SW480 (cell line): ENCODE measurements at regions not wholly inside any gene's neighbourhood (a gene's known extent, or its start where the extent isn't known, plus 50 kb on each side); places are given as distances from the start of the nearest gene placed in this dataset.
A peak's percentile ranks its signal among the peaks of the same experiment; 100 is the strongest.

Experiments used
- DNase-seq: peaks from one replicate; pipeline ENCODE4 v3.0.0-alpha.2; 2016; ENCODE audit warnings: low spot score

DNA sequence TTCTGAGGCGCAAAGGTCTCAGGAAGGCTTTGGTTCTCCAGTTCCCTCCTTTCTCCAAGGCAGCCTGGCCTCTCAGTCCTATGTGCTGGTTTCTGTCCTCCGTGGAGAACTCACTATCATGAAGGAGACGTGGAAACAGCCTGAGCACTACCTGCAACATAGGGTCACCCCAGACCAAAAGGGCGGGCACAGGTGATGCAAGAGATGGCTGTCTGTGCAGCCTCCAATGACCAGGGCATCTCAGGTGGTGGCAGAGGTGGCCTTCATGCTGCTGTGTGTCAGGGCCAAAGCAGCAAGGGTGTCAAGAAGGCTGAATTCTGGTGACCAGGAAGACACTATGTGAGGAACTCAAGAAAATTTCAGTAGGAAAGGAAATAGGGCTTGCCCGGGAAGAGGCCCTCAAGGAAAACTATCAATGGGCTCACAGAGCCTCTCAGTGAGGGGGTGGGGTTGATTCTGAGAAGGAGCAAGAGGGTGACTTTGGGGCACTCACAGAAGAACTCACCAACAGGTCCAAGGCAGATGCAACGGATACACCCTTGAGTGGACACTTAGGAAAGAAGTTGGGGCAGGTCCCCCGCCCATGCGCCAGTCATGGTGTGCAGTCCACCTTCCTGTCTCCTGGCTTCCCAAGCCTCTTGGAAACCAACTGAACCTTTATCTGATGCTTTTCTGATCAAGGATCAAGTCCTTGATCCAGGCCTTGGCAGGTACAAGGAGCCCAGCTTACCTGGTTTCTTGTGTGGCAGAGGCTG is 212.3 kb upstream of the B3GAT1 start:
- no peak for DNase-seq

DNA sequence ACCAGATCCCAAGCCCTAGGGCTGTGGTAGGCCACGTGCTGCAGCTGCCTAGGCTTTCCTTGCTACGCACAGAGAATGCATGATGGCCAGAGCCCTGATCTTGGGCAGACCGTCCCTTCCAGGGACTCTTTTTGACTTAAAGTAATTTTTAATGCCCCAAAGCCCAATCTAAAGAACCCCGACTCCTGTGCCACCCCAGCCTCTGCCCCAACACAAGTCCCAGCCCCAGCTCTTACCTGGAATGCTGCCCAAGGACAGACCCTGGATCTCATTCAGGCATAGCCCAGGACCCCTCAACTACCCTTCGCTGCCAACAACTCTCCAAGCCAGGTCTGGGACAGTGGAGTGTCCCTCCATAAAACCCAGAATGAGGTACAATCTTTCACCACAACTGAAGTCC is 211.7 kb upstream of the B3GAT1 start:
- no peak for DNase-seq

DNA sequence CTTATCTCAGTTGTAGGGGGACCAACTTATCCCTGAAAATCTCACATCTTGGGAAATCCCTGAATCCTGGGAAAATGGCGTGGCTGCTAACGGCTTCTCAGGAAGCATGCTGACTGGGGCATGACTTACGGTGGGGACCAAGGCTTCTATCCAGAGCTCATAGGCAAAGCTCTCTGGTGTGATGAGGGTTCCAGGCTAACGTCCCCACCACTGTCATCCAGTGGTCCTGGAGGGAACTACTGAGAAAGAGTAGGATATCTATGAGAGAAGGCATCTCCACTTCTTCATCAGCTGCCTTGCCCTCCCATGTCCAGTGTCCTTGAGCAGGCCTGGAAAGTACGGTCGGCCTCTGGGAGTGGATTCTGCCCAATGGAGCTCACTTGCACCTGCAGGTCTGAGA is 210.4 kb upstream of the B3GAT1 start:
- DNase-seq, result no peak

DNA sequence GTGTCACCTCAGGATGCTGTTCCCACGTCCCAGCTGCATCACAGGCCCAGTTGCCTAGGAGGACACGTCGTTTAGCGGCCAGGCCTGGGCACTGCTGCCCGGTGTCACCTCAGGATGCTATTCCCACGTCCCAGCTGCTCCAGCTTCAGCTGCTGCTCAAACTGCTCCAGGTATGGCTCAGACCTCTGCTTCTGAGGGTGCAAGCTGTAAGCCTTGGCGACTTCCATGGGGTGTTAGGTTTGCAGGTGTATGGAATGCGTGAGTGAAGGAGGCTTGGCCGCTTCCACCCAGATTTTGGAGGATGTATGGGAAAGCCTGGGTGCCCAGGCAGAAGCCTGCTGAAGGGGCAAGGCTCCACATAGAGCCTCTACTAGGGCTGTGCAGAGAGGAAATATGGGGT is 205.3 kb upstream of the B3GAT1 start:
- DNase-seq, result no peak

DNA sequence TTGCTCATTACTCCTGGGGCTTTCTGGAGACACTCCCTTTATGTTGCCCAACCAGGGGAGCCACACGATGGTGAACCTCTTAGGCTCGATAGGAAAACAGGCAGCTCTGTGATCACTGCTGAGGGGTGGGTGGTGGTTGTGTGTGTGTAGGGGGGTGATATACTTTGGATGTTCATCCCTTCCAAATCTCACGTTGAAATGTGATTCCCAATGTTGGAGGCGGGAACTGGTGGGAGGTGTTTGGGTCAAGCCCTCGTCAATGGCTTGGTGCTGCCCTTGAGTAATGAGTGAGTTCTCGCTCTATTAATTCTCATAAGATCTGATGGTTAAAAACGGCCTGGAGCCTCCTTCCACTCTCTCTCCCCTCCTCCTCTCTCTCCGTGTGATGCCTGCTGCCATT is 204.0 kb upstream of the B3GAT1 start:
- no peak for DNase-seq

DNA sequence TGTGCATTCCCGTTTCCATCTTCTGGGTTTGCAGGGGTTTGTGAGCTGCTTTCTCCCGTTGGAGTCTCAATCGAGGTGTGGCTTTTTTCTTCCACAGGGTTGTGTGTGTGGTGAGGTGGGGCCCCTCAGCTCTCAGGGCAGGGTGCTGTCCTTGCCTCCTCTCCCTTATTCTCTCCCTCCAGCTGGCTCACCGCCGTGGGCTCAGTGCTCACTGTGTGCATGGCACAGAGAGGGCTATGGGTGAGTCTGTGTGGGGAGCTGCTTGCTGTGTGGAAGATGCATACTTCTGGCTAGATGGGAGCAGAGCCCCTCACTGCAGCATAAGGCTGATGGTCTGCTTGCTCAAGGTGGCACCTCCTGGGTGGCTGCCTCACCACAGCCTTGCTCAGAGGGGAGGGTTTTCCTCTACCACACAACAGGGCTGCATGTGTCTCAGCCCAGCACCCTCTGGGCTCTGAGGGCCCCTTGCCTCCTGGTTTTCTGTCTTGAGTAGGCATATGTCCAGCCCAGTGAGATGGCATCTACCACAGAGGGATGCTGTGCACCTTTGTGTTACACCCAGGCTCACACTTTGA is 203.1 kb upstream of the B3GAT1 start:
- no peak for DNase-seq

DNA sequence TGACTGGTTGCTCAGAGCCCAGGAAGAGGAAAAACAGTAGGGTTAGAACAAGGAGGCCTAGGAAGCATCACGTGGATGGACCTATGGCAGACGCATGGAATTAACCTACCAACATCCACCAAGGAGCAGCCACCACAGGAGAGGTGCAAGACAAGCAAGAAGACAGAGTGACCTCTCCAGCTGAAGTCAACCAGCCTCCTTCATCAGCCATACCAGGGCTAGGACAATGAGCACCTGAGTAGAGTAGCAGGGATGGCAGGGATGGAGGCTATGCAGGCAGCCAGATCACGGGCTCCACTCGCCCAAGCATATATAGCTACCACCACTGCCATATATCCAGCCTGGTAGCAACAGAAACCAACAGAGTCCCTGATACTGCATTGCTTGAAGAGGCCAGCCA is 202.1 kb upstream of the B3GAT1 start:
- no peak for DNase-seq

DNA sequence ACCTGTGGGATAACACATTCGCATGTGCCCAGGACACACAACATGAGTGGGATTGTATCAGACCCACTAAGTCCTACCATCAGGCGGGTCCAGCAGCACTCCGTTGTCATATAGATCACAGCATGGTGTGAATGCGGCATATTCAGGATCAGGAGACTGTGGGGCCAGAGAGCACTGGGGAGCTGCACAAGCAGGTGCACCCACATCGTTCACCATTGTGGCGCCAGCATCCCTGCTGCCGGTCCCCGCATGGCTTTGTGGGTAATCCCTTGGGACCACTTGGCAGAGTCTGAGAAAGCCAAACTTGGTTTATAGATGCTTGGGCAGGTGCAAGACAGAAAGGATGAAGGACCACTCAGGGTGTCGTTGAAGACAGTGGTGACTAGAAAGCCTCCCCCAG is 201.6 kb upstream of the B3GAT1 start:
- no peak for DNase-seq

DNA sequence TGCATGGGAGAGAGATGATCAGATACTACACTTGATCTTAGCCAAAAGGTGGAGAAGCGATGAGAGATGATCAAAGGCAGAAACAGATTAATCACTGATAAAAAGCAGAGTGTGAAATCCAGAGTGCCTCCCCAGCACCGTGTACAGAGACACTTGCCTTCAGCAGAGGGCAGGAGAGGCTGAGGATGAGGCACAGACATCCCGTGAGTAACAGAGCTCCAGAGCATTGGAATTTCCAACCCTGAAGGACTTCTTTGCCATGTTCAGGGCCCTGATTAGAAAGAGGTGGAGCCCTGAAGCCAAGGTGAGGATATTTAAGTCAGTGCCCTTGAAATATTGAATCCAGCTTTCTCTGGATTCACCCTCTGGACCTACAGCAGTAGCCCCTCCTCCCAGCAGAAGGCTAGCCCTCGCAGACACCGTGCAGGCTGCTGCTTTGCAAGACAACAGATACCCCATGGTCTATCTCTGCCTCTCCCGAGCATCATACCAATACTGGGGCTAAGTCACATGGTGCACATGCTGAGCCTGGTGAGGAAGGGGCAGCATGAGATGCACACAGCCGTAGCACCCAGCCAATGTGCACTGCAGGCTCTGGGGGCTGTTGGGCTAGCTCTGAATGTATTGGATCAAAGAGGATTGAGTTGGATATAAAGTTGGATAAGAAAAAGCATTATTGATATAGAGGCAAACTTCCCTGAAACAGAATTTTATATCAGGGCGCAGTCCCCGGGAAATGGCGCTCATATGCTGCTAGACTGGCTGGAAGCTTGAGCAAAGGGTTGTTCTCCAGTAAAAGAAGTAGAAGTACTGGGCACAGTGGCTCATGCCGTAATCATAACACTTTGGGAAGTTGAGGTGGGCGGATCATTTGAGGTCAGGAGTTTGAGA is 200.3 kb upstream of the B3GAT1 start:
- no peak for DNase-seq

DNA sequence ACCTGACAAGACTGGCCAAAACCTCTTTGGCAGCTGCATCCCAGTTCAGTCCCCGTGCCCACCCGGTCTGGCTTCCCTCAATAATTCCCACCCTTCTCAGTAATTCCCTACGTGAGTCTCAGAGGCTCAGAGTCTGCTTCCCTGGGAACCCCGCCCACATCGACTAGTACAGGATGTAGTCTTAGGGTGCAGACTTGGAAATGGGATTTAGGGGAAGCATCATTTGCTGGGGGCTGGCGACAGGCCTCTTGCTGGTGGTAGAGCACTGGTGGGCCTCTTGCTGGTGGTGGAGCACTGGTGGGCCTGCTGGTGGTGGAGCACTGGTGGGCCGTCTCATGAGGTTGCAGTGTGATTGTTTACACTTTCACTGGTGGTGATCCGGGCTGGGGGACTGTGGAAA is 199.5 kb upstream of the B3GAT1 start:
- DNase-seq, result no peak

DNA sequence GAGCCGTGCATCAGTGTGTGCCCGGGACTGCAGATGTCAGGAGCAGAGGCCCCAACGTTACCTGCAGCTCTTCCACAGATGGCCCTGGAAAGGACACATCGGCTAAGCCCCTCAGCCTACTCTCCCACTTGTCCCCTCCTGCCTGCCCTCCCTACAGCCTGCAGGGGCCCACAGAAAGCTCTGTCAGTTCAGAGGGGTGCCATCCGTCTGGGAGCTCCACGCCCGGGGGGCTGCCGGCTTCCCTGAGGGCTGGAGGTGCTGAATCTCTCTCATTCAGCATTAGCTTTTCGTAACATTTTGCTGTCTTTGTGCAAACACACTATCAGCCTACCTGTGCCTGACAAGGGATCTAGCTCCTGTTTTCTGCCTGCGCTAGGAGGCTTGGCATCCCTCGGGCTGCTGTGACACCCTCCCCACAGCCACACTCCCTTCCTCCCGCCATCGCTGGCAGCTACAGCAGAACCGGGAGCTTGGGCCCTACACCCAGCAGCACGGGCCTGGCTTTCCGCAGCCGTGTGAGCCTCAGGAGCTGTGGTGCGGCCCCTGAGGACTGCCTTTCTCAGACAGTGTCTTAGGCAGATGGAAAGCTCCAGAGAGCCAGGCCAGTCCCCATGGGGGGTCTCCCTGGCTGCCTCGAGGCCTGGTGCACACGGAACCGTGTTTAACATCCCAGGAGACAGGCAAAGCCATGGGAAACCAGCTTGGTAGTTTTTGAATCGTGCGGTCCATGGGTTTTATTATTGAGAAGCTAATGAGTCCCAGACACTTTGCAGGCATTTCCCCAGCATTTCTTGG is 198.3 kb upstream of the B3GAT1 start:
- no peak for DNase-seq

DNA sequence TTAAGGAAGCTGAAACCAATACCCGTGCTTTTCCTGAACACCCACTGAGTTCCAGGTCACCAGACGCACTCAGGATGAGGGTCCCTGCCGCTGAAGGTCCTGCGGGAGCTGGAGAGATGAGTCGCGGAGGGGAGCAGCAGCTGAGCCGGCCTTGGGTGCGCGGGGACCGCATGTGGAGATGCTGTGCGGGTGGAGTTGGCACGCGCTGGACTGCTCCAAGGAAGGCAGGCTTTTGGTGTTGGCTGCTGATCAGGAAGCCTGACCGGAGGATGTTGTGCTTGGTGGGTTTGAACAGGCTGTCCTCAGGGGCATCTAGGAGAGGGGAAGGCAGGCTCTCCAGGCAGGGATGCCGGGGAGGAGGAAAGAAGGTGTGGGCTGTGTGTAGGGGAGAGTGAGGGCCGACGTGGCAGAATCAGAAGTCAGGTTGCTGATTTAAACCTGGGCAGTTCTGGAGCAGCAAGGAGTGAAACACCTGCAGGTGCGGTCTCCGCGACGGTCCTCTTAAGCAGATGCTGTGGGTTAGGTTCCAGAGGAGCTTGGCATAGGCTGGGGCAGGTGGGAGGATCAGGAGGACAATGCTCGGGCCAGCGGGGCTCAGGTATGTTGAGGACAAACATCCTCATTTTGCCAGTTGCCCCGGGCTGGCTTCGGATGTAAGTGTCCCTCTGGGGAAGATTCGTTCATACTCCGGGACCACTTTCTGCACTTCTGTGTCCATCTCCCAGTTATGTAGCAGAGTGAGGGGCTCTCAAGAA is 197.5 kb upstream of the B3GAT1 start:
- DNase-seq, result no peak

DNA sequence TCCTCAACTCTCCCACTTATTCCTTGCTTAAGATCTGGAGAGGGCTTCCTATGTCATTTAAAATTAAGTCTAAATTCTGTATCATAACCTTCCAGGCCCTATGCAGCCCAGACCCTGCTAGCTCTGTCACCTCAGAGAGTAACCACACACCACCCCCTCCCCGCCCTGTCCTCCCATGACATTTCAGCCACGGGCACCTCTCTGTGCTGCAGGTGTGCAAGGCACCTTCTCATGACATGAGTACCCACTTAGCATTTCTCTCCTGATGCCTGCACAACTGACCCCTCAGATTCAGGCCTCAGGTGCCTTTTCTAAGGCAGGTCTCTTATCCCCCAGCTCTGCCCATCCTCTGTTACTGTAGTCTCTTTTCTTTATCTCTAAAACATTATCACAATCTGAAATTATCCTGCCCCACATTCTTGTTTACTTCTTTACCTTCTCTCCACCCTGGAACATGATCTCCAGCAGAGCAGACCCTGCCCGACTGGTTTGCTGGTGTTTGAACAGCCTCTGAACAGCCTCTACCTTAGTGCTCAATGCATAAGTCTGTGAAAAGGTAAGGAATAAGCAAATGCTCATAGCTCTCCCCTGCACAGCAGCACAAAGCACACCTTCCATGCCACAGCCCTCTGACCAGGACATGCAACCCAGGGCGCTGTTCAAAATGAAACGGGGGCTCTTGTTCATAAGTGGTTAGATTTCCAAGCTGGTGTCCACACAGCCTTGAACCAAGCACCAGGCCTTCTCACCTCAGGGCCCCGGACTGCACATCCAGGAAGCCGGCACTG is 196.1 kb upstream of the B3GAT1 start:
- DNase-seq, result no peak

DNA sequence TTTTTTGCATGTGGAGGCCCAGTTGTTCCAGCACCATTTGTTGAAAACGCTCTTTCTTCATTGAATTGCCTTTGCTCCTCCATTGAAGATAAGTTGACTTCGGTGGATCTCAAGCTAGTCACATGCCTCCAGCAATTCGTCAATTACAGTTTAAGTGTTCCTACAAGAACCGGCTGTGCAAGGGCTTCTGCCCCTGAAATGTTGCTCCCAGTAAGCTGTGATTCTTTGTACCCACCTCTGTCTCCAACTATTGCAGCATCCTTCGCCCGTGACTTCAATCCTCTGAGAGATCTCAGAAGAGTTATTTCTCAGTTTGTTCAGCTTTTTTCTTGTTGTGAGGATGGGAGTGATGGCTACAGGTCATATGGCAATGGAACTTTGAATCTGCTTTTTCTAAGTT is 194.2 kb upstream of the B3GAT1 start:
- DNase-seq, result no peak

DNA sequence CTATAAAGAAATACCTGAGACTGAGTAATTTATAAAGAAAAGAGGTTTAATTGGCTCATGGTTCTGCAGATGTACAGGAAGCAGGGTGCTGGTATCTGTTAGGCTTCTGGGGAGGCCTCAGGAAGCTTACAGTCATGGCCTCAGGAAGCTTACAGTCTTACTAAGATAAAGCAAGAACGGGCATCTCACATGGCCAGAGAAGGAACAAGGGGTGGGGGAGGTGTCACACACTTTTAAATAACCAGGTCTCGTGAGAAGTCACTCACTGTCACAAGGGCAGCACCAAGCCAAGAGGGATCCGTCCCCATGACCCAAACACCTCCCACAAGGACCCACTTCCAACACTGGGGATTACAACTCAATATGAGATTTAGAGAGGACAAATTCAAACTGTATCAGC is 192.8 kb upstream of the B3GAT1 start:
- DNase-seq, result no peak

DNA sequence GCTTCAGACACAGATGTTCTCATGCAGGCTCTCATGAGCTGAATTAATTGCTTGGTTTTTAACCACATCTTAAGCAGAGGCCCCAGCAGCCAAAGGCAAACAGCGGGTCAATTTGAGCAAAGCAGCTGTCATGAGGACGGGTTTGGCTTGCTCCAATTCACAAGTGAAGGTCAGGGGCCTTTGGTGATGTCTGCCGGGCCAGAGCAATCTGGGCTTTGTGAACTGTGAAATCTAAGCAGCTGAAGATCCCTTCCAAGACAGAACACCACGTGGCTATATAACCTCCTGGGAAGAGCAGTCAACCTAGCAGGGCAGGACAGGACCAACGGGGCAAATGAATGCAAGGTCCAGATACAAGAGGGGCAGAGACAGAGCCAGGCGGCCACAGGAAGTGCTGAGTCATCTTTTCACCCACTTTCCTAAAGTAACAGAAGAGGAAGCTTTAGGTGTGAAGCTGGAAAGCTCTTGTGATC is 187.3 kb upstream of the B3GAT1 start:
- peak; percentile 4 for DNase-seq

DNA sequence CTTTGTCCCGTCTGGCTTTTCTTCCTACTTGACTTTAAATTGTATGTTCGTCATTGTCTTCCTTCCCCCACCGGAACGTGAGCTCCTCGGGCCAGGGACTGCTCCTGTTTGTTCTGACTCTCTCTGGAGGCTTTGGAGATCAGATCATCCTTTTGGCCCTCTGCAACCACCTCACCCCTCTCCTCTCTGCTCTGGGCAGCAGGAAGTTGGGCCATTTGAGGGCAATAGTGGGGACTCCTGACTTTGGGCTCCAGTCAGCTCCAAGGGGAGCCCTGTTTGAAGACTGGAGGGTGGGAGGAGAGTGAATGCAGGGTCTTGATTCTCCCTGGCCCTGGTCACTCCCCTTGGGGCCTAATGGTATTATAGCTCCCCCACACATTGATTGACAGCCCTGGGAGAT is 186.3 kb upstream of the B3GAT1 start:
- DNase-seq, result no peak

DNA sequence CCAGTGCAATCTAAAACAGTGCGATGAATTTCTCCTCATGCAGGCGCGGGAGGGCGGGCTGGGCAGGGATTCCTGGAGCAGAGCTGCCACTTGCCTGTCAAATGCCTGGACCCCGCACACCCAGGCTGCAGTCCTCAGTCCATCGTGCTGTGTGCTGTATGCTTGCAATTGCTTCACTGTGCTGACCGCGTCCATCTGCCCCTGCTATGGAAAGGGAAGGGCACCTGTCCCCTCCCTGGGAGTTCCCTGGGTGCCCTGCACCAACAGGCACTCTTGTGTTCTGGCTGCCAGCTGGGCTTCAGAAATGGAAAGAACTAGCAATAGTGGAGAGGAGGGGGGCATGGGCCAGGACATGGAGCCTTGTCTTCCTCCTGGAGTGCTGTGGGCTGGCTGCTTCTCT is 185.4 kb upstream of the B3GAT1 start:
- no peak for DNase-seq

DNA sequence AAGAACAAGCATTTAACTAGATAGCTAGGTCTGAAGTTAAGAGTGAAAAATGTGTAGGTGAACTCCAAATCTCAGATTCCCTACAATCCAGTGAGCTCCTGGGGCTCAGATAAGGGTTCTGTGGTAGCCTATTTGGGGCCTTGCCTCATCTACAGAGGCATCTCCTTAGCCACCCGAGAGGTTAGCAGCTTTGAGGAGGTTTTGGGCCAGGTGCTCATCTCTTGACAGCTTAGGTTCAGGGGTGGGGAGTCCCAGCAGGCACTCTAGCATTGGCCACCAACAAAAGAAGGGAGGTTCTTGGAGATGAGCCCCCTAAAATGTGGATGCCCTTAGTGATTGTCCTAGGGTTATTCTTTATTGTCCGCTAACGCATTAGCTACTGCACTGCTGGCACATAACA is 184.4 kb upstream of the B3GAT1 start:
- no peak for DNase-seq

DNA sequence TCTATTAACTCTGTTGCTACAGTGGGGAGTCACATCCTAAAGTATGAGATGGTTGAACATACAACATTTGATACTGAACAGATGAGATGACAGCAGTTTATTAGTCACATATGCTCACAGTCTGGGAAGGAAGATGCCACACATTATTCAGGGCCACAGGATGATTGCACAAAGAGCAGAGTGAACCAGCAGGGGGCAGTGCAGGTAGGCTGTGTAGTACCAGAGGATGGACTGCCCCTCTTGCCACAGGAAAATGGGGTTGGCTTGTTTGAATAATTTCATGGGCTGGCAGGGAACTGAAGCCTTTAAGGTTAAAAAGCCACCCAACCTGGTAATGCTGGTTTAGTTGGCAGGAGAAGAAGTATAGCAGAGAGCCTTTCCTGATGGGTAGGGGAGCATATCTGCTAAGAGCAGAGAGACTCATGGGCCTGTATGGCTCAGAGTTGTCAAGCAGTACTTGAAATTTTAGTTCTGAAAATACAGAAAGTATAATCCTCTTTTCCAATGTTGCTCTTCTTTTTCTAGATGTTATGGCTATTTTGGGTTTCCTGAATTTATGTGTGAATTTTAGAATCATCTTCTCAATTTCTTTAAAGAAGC is 180.4 kb upstream of the B3GAT1 start:
- DNase-seq, result peak; percentile 50
